ENCODE measurements at regions not wholly inside any gene's neighbourhood (a gene's known extent, or its start where the extent isn't known, plus 50 kb on each side); places are given as distances from the start of the nearest gene placed in this dataset.

- Histone ChIP-seq H4K5ac (ENCODE audit: low read depth, low read length) (no peak overlapping the region), H2AK9ac (replicated peaks; ENCODE audit: low read depth, low read length, poor library complexity) (no peak overlapping the region), H3K4me1 (ENCODE audit: control insufficient read depth, insufficient read depth, low read length) (no peaks in the 10 kb centered on the region), H2AFZ (replicated peaks; ENCODE audit: low read length, poor library complexity) (no peak overlapping the region), H2BK5ac (ENCODE audit: low read depth, low read length, poor library complexity, severe bottlenecking) (no peak overlapping the region), H4K91ac (ENCODE audit: insufficient read depth, low read depth, low read length) (no peak overlapping the region), H2BK120ac (ENCODE audit: low read depth, low read length) (no peak overlapping the region), H2BK20ac (ENCODE audit: low read depth, low read length) (no peak overlapping the region), H3K18ac (ENCODE audit: low read depth, low read length) (no peak overlapping the region), H3K9ac (ENCODE audit: low read depth, low read length) (no peak overlapping the region), H3K79me1 (ENCODE audit: low read depth in 1 of 2, low read length in 2 of 2) (no peaks in the 10 kb centered on the region), H2BK15ac (ENCODE audit: low read depth, low read length) (no peak overlapping the region), H4K20me1 (ENCODE audit: insufficient read depth, low read length) (no peaks in the 10 kb centered on the region), H3K9me1 (ENCODE audit: insufficient read depth, low read length) (no peaks in the 10 kb centered on the region), H3K36me3 (ENCODE audit: control insufficient read depth, insufficient read depth, low read length) (no peaks in the 10 kb centered on the region), H4K8ac (ENCODE audit: low read depth in 2 of 2, low read length in 2 of 2) (no peak overlapping the region), H3K23ac (ENCODE audit: low read depth, low read length) (no peak overlapping the region), H3K4me3 (ENCODE audit: insufficient read depth, low read depth, low read length) (no peak overlapping the region), H3K14ac (replicated peaks; ENCODE audit: low read depth, low read length) (no peak overlapping the region), H2AK5ac (ENCODE audit: low read depth, low read length) (no peak overlapping the region), H3K27me3 (ENCODE audit: control insufficient read depth, insufficient read depth, low read length) (no peaks in the 10 kb centered on the region), H3K4ac (ENCODE audit: low read depth, low read length) (no peak overlapping the region), H3K4me2 (ENCODE audit: low read depth, low read length) (no peak overlapping the region), H3K56ac (ENCODE audit: extremely low read depth, insufficient read depth, low read length) (no peak overlapping the region), H3K27ac (ENCODE audit: insufficient read depth, low read length) (no peak overlapping the region), H3K9me3 (ENCODE audit: control insufficient read depth, insufficient read depth, low read length) (no peaks in the 10 kb centered on the region)
- ChIA-PET CTCF (no interaction called here), POLR2A (ENCODE audit: unreplicated experiment) (no interaction called here)
- 100% methylated on average over 1 of the region's 2 CpGs; no CpG with 5 or more reads in 1 of the 2 experiments for WGBS, 2 experiments (ENCODE audit: extremely low coverage in 2 of 2, insufficient read length in 1 of 2)
- in situ Hi-C loops (cut with MboI; ENCODE audit: low sequenced_read_pairs) = no loop called here
- no TSS peak for BruUV-seq (replicated peaks)
- DNase-seq = no peak
- no peak for ATAC-seq (ENCODE audit: low read depth)
- dilution Hi-C loops (cut with HindIII; ENCODE audit: low sequenced_read_pairs, unreplicated experiment) = no loop called here
- TF ChIP-seq POLR2A (IDR thresholded peaks at IDR 0.05; ENCODE audit: low read depth, low read length) (no peak), MXI1 (IDR thresholded peaks at IDR 0.05; ENCODE audit: borderline replicate concordance, low read depth, low read length) (no peak), RFX5 (IDR thresholded peaks at IDR 0.05; ENCODE audit: low read depth, low read length) (no peak), CTCF (conservative IDR thresholded peaks at IDR 0.05; ENCODE audit: low read depth, low read length) (no peak), CEBPB (IDR thresholded peaks at IDR 0.05; ENCODE audit: low read depth, low read length) (no peak), USF2 (IDR thresholded peaks at IDR 0.05; ENCODE audit: low read depth, low read length) (no peak), ELK1 (IDR thresholded peaks at IDR 0.05; ENCODE audit: borderline replicate concordance, low read depth, low read length) (no peak), SMC3 (IDR thresholded peaks at IDR 0.05; ENCODE audit: low read depth, low read length) (no peak), MAFK (IDR thresholded peaks at IDR 0.05; ENCODE audit: low read depth, low read length) (no peak), RCOR1 (IDR thresholded peaks at IDR 0.05; ENCODE audit: insufficient replicate concordance, low read length) (no peak), BHLHE40 (IDR thresholded peaks at IDR 0.05; ENCODE audit: low read depth, low read length) (no peak), CHD1 (IDR thresholded peaks at IDR 0.05; ENCODE audit: low read depth, low read length) (no peak), NFE2L2 (IDR thresholded peaks at IDR 0.05; ENCODE audit: low read depth, low read length) (no peak), RAD21 (IDR thresholded peaks at IDR 0.05; ENCODE audit: low read length) (no peak), MAZ (IDR thresholded peaks at IDR 0.05; ENCODE audit: borderline replicate concordance, low read depth, low read length) (no peak), FOS (IDR thresholded peaks at IDR 0.05; ENCODE audit: low read depth, low read length) (no peak)
- intact Hi-C loops (cut with micrococcal nuclease) = no loop called here
Observed at GRCh38 chr4:156538210-156538609, 433.4 kb downstream of the PDGFC start.
